ENCODE measurements at regions not wholly inside any gene's neighbourhood (a gene's known extent, or its start where the extent isn't known, plus 50 kb on each side); places are given as distances from the start of the nearest gene placed in this dataset.

GRCh38 chr2:220664272-220665107, 907.6 kb downstream of the EPHA4 start:
- TF ChIP-seq CTCF (IDR thresholded peaks at IDR 0.05) (no peak), ZNF317 (CRISPR knock-in tag; IDR thresholded peaks at IDR 0.05; ENCODE audit: borderline replicate concordance, low read depth) (no peak), ZSCAN18 (CRISPR knock-in tag; IDR thresholded peaks at IDR 0.05) (no peak), IRF2 (CRISPR knock-in tag; IDR thresholded peaks at IDR 0.05; ENCODE audit: borderline replicate concordance, low read depth) (no peak), CREB1 (CRISPR knock-in tag; IDR thresholded peaks at IDR 0.05) (no peak), ZNF138 (CRISPR knock-in tag; conservative IDR thresholded peaks at IDR 0.05) (no peak), SP1 (CRISPR knock-in tag; conservative IDR thresholded peaks at IDR 0.05) (no peak), MXD4 (CRISPR knock-in tag; IDR thresholded peaks at IDR 0.05; ENCODE audit: borderline replicate concordance) (no peak), ZNF232 (CRISPR knock-in tag; IDR thresholded peaks at IDR 0.05) (no peak), NFYB (CRISPR knock-in tag; conservative IDR thresholded peaks at IDR 0.05; ENCODE audit: low read depth) (no peak)

Measured in WTC11 (cell line).